GM12878 (cell line): ENCODE measurements at regions not wholly inside any gene's neighbourhood (a gene's known extent, or its start where the extent isn't known, plus 50 kb on each side); places are given as distances from the start of the nearest gene placed in this dataset.

Experiments used
- ATAC-seq: fragments of 200-7000 bp; cut with Tn5 transposase; 3 replicates; pipeline ENCODE4 v1.9.1; 2020; ENCODE audit warnings: mild to moderate bottlenecking, moderate library complexity
- BruUV-seq: library from RNA; stranded (reverse); fragments of 400-500 nt; replicated peaks from 2 replicates; lab custom pipeline; 2021; lab: Mats Ljungman, UMichigan
- CTCF ChIA-PET: fragments of 300-600 bp; sonication (Branson Sonifier 250); formaldehyde crosslinking; extraction: SDS; loops from one replicate; lab custom pipeline; 2021; ENCODE audit warnings: inconsistent platforms; lab: Yijun Ruan, JAX
- POLR2A ChIA-PET: fragments of 350-600 bp; formaldehyde crosslinking; extraction: SDS; loops from one replicate; lab custom pipeline; 2021; ENCODE audit warnings: inconsistent platforms; lab: Charles Lee
- RAD21 ChIA-PET: fragments of 300-600 bp; sonication (Branson Sonifier 250); formaldehyde crosslinking; loops from one replicate; lab custom pipeline; 2023; ENCODE audit warnings: antibody characterized with exemption; ENCODE audit not compliant: unreplicated experiment; lab: Charles Lee
- SMC1A ChIA-PET: fragments of 300-600 bp; sonication (Branson Sonifier 250); formaldehyde crosslinking; loops from one replicate; lab custom pipeline; 2023; ENCODE audit not compliant: unreplicated experiment, uncharacterized antibody; lab: Charles Lee
- DNase-seq: peaks from one replicate; pipeline ENCODE4 v3.0.0-alpha.2; 2011; ENCODE audit warnings: low read depth, low spot score
- FAIRE-seq: peaks from 3 replicates; lab custom pipeline; 2011; peaks lifted over from hg19 to GRCh38; lab: Jason Lieb, UNC
- H2AFZ ChIP-seq: 2 replicates; pipeline ENCODE4 v1.6.0; 2011; ENCODE audit warnings: low read depth, low read length, control low read depth; ENCODE audit not compliant: control insufficient read depth
- H3K27ac ChIP-seq: 2 replicates; pipeline ENCODE4 v1.5.1; 2011; ENCODE audit warnings: control low read depth; ENCODE audit not compliant: control insufficient read depth, insufficient read depth
- H3K27me3 ChIP-seq, 2 experiments: replicated peaks in 1 of 2; 2 replicates each; pipeline versions ENCODE4 v1.6.0 to v1.6.1; 2011; ENCODE audit warnings: low read length in 1 of 2; ENCODE audit not compliant: control insufficient read depth in 2 of 2, insufficient read depth in 2 of 2
- H3K36me3 ChIP-seq, 2 experiments: 2 replicates each; pipeline ENCODE4 v1.5.1; 2011; ENCODE audit warnings: low read length in 1 of 2; ENCODE audit not compliant: control insufficient read depth in 2 of 2, insufficient read depth in 2 of 2
- H3K4me1 ChIP-seq: 2 replicates; pipeline ENCODE4 v1.6.1; 2011; ENCODE audit warnings: mild to moderate bottlenecking, low read length, moderate library complexity, mixed read lengths; ENCODE audit not compliant: control insufficient read depth, insufficient read depth
- H3K4me2 ChIP-seq: 2 replicates; pipeline ENCODE4 v1.6.0; 2011; ENCODE audit warnings: control low read depth; ENCODE audit not compliant: control insufficient read depth, insufficient read depth
- H3K4me3 ChIP-seq: fragments of 200-600 bp; sonication (generic); 2 replicates; pipeline ENCODE4 v1.5.1; 2016
- H3K79me2 ChIP-seq: 2 replicates; pipeline ENCODE4 v1.6.0; 2011; ENCODE audit warnings: low read length; ENCODE audit not compliant: control insufficient read depth, insufficient read depth
- H3K9ac ChIP-seq: 2 replicates; pipeline ENCODE4 v1.8.0; 2011; ENCODE audit warnings: low read length, control low read depth, mixed read lengths; ENCODE audit not compliant: control insufficient read depth, insufficient read depth
- H3K9me3 ChIP-seq: replicated peaks from 3 replicates; pipeline ENCODE4 v1.5.1; 2011; ENCODE audit warnings: mild to moderate bottlenecking, low read length; ENCODE audit not compliant: control insufficient read depth, insufficient read depth
- H4K20me1 ChIP-seq: 2 replicates; pipeline ENCODE4 v1.6.0; 2011; ENCODE audit not compliant: control insufficient read depth, insufficient read depth
- ASH2L ChIP-seq: fragments of 300-600, 200-600 bp; sonication (generic); IDR thresholded peaks from 2 replicates; pipeline ENCODE4 v1.6.1; 2017; ENCODE audit warnings: low read depth, mild to moderate bottlenecking, borderline replicate concordance
- CBFB ChIP-seq: IDR thresholded peaks from 2 replicates; pipeline ENCODE4 v1.6.1; 2016; ENCODE audit warnings: antibody characterized with exemption, low read depth
- CTCF ChIP-seq, 3 experiments: IDR thresholded peaks in 2 of 3; conservative IDR thresholded peaks in 1 of 3; 2 replicates each; pipeline ENCODE4 v1.5.1; 2011; ENCODE audit warnings: low read depth in 3 of 3, low read length in 3 of 3, mild to moderate bottlenecking in 3 of 3, control low read depth in 2 of 3, moderate library complexity in 2 of 3, inconsistent platforms in 1 of 3, mixed read lengths in 1 of 3; ENCODE audit not compliant: control insufficient read depth in 2 of 3, insufficient read depth in 1 of 3; ENCODE audit errors: extremely low read depth in 1 of 3
- MXI1 ChIP-seq: fragments of 150-350 bp; IDR thresholded peaks from 2 replicates; pipeline ENCODE4 v1.6.1; 2011; ENCODE audit warnings: low read depth, mild to moderate bottlenecking, inconsistent platforms, low read length, improper control_type of control experiment
- MYB ChIP-seq: fragments of 150-350 bp; IDR thresholded peaks from 2 replicates; pipeline ENCODE4 v1.6.1; 2014; ENCODE audit warnings: mild to moderate bottlenecking, low read depth, low read length, borderline replicate concordance
- PML ChIP-seq: IDR thresholded peaks from 2 replicates; pipeline ENCODE4 v1.6.1; 2012; ENCODE audit warnings: low read length, inconsistent platforms
- RELB ChIP-seq: fragments of 450-650 bp; IDR thresholded peaks from 2 replicates; pipeline ENCODE4 v1.6.1; 2017; ENCODE audit warnings: low read depth, mild to moderate bottlenecking, moderate library complexity
- RUNX3 ChIP-seq: IDR thresholded peaks from 2 replicates; pipeline ENCODE4 v1.6.1; 2012; ENCODE audit warnings: low read length, inconsistent platforms
- TCF12 ChIP-seq: IDR thresholded peaks from 2 replicates; pipeline ENCODE4 v1.6.1; 2011; ENCODE audit warnings: low read depth, mild to moderate bottlenecking, low read length
- ZBED1 ChIP-seq: IDR thresholded peaks from 2 replicates; pipeline ENCODE4 v1.6.1; 2016; ENCODE audit warnings: borderline replicate concordance
- ZBTB11 ChIP-seq: fragments of 450-650 bp; formaldehyde crosslinking; IDR thresholded peaks from 2 replicates; pipeline ENCODE4 v1.5.0; 2022; ENCODE audit warnings: mild to moderate bottlenecking, missing genetic modification characterization
- ZBTB4 ChIP-seq: fragments of 450-650 bp; formaldehyde crosslinking; IDR thresholded peaks from 2 replicates; pipeline ENCODE4 v1.4.0; 2022; ENCODE audit warnings: mild to moderate bottlenecking, moderate library complexity
- ZNF274 ChIP-seq: IDR thresholded peaks from one replicate; pipeline ENCODE4 v1.8.0; 2011; ENCODE audit not compliant: insufficient read length, insufficient read depth
- ZSCAN29 ChIP-seq: fragments of 450-650 bp; IDR thresholded peaks from 2 replicates; pipeline ENCODE4 v1.6.1; 2017; ENCODE audit warnings: mild to moderate bottlenecking, moderate library complexity
- WGBS: methylation state at CpG from one replicate; pipeline ENCODE4 v1.1.6; 2016; ENCODE audit warnings: low lambda C conversion rate; ENCODE audit not compliant: insufficient replicate concordance, insufficient coverage; ENCODE audit errors: missing lambda C conversion rate; 5-methylcytosine and 5-hydroxymethylcytosine counted together
- in situ Hi-C: fragments of 300-500 bp; cut with MboI; formaldehyde crosslinking; loops from 9 replicates; pipeline ENCODE4 v1.14.3; 2018; ENCODE audit warnings: mixed read lengths
- intact Hi-C: fragments of 100-400 bp; cut with micrococcal nuclease; formaldehyde crosslinking; loops from one replicate; pipeline ENCODE4 v1.14.2; 2022; ENCODE audit not compliant: unreplicated experiment

- Histone ChIP-seq H3K4me3 (no peak overlapping the region), H3K4me2 (no peak overlapping the region), H3K79me2 (no peaks in the 10 kb centered on the region), H3K27me3 (no peaks in the 10 kb centered on the region), H3K36me3 (no peaks in the 10 kb centered on the region), H3K9ac (no peak overlapping the region), H4K20me1 (no peaks in the 10 kb centered on the region), H2AFZ (no peak overlapping the region), H3K27ac (no peak overlapping the region), H3K4me1 (0 out of 2 replicates have a peak, but pooled peaks cover 4% of the 10 kb centered on the region), H3K9me3 (peaks cover 5% of the 10 kb centered on the region)
- ChIA-PET SMC1A (no interaction called here), RAD21 (no interaction called here), CTCF (no interaction called here), POLR2A (no interaction called here)
- WGBS: 96% methylated on average over 3 of the region's 3 CpGs
- BruUV-seq: no TSS peak
- intact Hi-C loops: no loop called here
- in situ Hi-C loops: no loop called here
- FAIRE-seq: no peak
- ATAC-seq: no peak
- no peak for DNase-seq
- no peak for TF ChIP-seq ZSCAN29
- TF ChIP-seq PML: no peak
- TF ChIP-seq ASH2L: no peak
- TF ChIP-seq MXI1: no peak
- TF ChIP-seq CTCF (IDR thresholded peaks at IDR 0.05 in 2 of 3, conservative IDR thresholded peaks at IDR 0.05 in 1 of 3; ENCODE audit: control insufficient read depth in 2 of 3, extremely low read depth in 1 of 3, insufficient read depth in 1 of 3, low read depth in 3 of 3, low read length in 3 of 3): no peak
- no peak for TF ChIP-seq RELB
- TF ChIP-seq ZBTB11 (CRISPR knock-in tag): no peak
- no peak for TF ChIP-seq ZBED1
- TF ChIP-seq MYB: no peak
- no peak for TF ChIP-seq CBFB
- TF ChIP-seq ZNF274: no peak
- TF ChIP-seq RUNX3: no peak
- no peak for TF ChIP-seq ZBTB4
- TF ChIP-seq TCF12: no peak
These were observed 170.2 kb downstream of the SUCNR1 start for GRCh38 chr3:152043620-152044019.
